B cell (primary cell): ENCODE measurements at regions not wholly inside any gene's neighbourhood (a gene's known extent, or its start where the extent isn't known, plus 50 kb on each side); places are given as distances from the start of the nearest gene placed in this dataset.

Experiments
- ATAC-seq: fragments of 200-7000 bp; cut with Tn5 transposase; one replicate; pipeline ENCODE4 v1.10.0; 2021; ENCODE audit warnings: low read depth, mild to moderate bottlenecking, moderate number of reproducible peaks, moderate library complexity
- CTCF ChIA-PET: fragments of 350-600 bp; sonication (Branson Sonifier 250); formaldehyde crosslinking; loops from one replicate; lab custom pipeline; 2021; ENCODE audit warnings: antibody characterized with exemption, inconsistent platforms; lab: Charles Lee
- POLR2A ChIA-PET: fragments of 350-600 bp; sonication (Branson Sonifier 250); formaldehyde crosslinking; loops from one replicate; lab custom pipeline; 2021; ENCODE audit warnings: antibody characterized with exemption; lab: Charles Lee
- DNase-seq: peaks from one replicate; pipeline ENCODE4 v3.0.0; 2013
- H2AFZ ChIP-seq: 2 replicates; pipeline ENCODE4 v1.6.1; 2012; ENCODE audit warnings: mild to moderate bottlenecking, low read depth, low read length; ENCODE audit not compliant: insufficient read depth, poor library complexity, severe bottlenecking
- H3K27ac ChIP-seq, 2 donors: 1 replicate in 1 of 2; 2 replicates in 1 of 2; pipeline ENCODE4 v1.5.1; 2012 to 2013; ENCODE audit warnings: low read length in 2 of 2, mild to moderate bottlenecking in 2 of 2, moderate library complexity in 1 of 2
- H3K27me3 ChIP-seq, 4 experiments: fragments of 200-600 bp in 1 of 4; sonication (generic) in 1 of 4; replicated peaks in 1 of 4; 1 replicate in 2 of 4; 2 replicates in 2 of 4; pipeline versions ENCODE4 v1.6.1 to v1.7.0; 2013 to 2016; ENCODE audit warnings: low read length in 3 of 4, mild to moderate bottlenecking in 2 of 4, mixed read lengths in 1 of 4, moderate library complexity in 1 of 4; ENCODE audit not compliant: insufficient read depth in 4 of 4, control insufficient read depth in 3 of 4; ENCODE audit errors: control extremely low read depth in 1 of 4
- H3K36me3 ChIP-seq, 2 experiments: replicated peaks in 1 of 2; 1 replicate in 1 of 2; 2 replicates in 1 of 2; pipeline versions ENCODE4 v1.6.1 to v1.7.1; 2013; ENCODE audit warnings: low read length in 1 of 2; ENCODE audit not compliant: insufficient read depth in 2 of 2, control insufficient read depth in 1 of 2; ENCODE audit errors: control extremely low read depth in 1 of 2, extremely low read depth in 1 of 2
- H3K4me1 ChIP-seq, 2 donors: fragments of 200-600 bp in 1 of 2; sonication (generic) in 1 of 2; 1 replicate in 1 of 2; 2 replicates in 1 of 2; pipeline versions ENCODE4 v1.5.1 to v1.6.1; 2013 to 2017; ENCODE audit warnings: low read length in 2 of 2; ENCODE audit not compliant: control insufficient read depth in 2 of 2, insufficient read depth in 2 of 2
- H3K4me2 ChIP-seq: replicated peaks from 2 replicates; pipeline ENCODE3; 2012; ENCODE audit warnings: mild to moderate bottlenecking, low read depth, low read length; ENCODE audit not compliant: poor library complexity, severe bottlenecking
- H3K4me3 ChIP-seq, 5 experiments: fragments of 200-600 bp in 1 of 5; sonication (generic) in 1 of 5; 1 replicate in 3 of 5; 2 replicates in 2 of 5; pipeline versions ENCODE4 v1.5.1 to v1.7.0; 2011 to 2016; ENCODE audit warnings: low read length in 4 of 5, mild to moderate bottlenecking in 4 of 5, low read depth in 2 of 5, control low read depth in 1 of 5, moderate library complexity in 1 of 5; ENCODE audit not compliant: insufficient read depth in 1 of 5; ENCODE audit errors: control extremely low read depth in 1 of 5, extremely low read depth in 1 of 5
- H3K79me2 ChIP-seq: fragments of 200-600 bp; sonication (generic); one replicate; pipeline ENCODE4 v1.6.0; 2016; ENCODE audit warnings: low read length; ENCODE audit not compliant: control insufficient read depth, insufficient read depth
- H3K9ac ChIP-seq: fragments of 200-600 bp; sonication (generic); 2 replicates; pipeline ENCODE4 v1.6.1; 2017; ENCODE audit warnings: mild to moderate bottlenecking, low read length, moderate library complexity
- H3K9me3 ChIP-seq, 3 donors: one replicate each; pipeline versions ENCODE4 v1.6.1 to v1.7.1; 2013; ENCODE audit warnings: low read length in 2 of 3; ENCODE audit not compliant: control insufficient read depth in 2 of 3, insufficient read depth in 1 of 3; ENCODE audit errors: control extremely low read depth in 1 of 3
- H4K20me1 ChIP-seq: 2 replicates; pipeline ENCODE4 v1.6.0; 2012; ENCODE audit warnings: mild to moderate bottlenecking, low read length; ENCODE audit not compliant: insufficient read depth, control insufficient read depth, poor library complexity, severe bottlenecking
- H3K27ac Mint-ChIP-seq: one replicate; pipeline ENCODE4 v1.8.0; 2021; ENCODE audit warnings: mixed read lengths
- H3K27me3 Mint-ChIP-seq: one replicate; pipeline ENCODE4 v1.8.0; 2021; ENCODE audit warnings: mixed read lengths
- H3K4me1 Mint-ChIP-seq: one replicate; pipeline ENCODE4 v1.8.0; 2021; ENCODE audit warnings: mixed read lengths
- H3K4me3 Mint-ChIP-seq: one replicate; pipeline ENCODE4 v1.8.0; 2021; ENCODE audit warnings: mixed read lengths
- H3K9me3 Mint-ChIP-seq: one replicate; pipeline ENCODE4 v1.8.0; 2022; ENCODE audit warnings: mixed read lengths; ENCODE audit not compliant: insufficient read depth
- EZH2 ChIP-seq: IDR thresholded peaks from 2 replicates; pipeline ENCODE4 v1.6.1; 2012; ENCODE audit warnings: borderline replicate concordance, low read depth, mild to moderate bottlenecking, moderate library complexity, low read length; ENCODE audit not compliant: insufficient read depth, poor library complexity, severe bottlenecking
- WGBS: methylation state at CpG from one replicate; pipeline ENCODE4 v1.1.5; 2013; ENCODE audit warnings: missing lambda C conversion rate; ENCODE audit not compliant: insufficient coverage; 5-methylcytosine and 5-hydroxymethylcytosine counted together
- intact Hi-C: fragments of 100-400 bp; cut with micrococcal nuclease; formaldehyde crosslinking; loops from one replicate; pipeline ENCODE4 v1.10.0; 2022
- TF ChIP-seq, protein P1 (sequence below): fragments of 200-600 bp; IDR thresholded peaks from one replicate; pipeline ENCODE4 v1.8.0; 2022; ENCODE audit warnings: antibody characterized with exemption, mild to moderate bottlenecking

DNA sequence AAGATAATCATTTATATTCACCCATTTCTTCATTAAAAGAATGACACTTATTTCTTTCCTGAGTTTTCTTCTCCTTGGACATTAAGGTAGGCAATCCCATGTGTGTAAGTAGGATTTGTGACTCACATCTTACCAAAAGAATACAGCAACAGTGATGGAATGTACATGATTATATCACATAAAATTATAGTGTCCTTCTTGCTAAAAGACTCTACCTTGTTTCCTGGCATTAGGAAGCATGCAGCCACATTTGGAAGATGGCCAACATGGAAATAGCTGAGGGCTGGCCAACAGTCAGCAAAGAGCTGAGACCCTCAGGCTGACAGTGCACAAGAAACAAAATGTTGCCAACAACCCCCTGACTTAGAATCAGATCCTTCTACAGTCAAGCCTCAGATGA lies 327.9 kb upstream of the MARCKS start:
- Histone ChIP-seq H3K27me3 (peaks cover 0 to 3% (median 0%) of the 10 kb centered on the region in 4 experiments), H2AFZ (no peak overlapping the region), H3K4me3 (no peak overlapping the region), H4K20me1 (no peaks in the 10 kb centered on the region), H3K27ac (no peak overlapping the region), H3K4me1 (no peaks in the 10 kb centered on the region), H3K9ac (no peak overlapping the region), H3K9me3 (no peaks in the 10 kb centered on the region), H3K4me2 (no peak overlapping the region), H3K36me3 (no peaks in the 10 kb centered on the region), H3K79me2 (no peaks in the 10 kb centered on the region)
- intact Hi-C loops: no loop called here
- no peak for ATAC-seq
- POLR2A ChIA-PET: no interaction called here
- DNase-seq: no peak
- Mint-ChIP-seq H3K4me1 (no peaks in the 10 kb centered on the region), H3K9me3 (no peaks in the 10 kb centered on the region), H3K4me3 (no peak overlapping the region), H3K27me3 (peaks cover 4% of the 10 kb centered on the region), H3K27ac (no peak overlapping the region)
- TF ChIP-seq, protein P1, sequence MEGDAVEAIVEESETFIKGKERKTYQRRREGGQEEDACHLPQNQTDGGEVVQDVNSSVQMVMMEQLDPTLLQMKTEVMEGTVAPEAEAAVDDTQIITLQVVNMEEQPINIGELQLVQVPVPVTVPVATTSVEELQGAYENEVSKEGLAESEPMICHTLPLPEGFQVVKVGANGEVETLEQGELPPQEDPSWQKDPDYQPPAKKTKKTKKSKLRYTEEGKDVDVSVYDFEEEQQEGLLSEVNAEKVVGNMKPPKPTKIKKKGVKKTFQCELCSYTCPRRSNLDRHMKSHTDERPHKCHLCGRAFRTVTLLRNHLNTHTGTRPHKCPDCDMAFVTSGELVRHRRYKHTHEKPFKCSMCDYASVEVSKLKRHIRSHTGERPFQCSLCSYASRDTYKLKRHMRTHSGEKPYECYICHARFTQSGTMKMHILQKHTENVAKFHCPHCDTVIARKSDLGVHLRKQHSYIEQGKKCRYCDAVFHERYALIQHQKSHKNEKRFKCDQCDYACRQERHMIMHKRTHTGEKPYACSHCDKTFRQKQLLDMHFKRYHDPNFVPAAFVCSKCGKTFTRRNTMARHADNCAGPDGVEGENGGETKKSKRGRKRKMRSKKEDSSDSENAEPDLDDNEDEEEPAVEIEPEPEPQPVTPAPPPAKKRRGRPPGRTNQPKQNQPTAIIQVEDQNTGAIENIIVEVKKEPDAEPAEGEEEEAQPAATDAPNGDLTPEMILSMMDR: no peak
- no peak for TF ChIP-seq EZH2
- CTCF ChIA-PET: no interaction called here

DNA sequence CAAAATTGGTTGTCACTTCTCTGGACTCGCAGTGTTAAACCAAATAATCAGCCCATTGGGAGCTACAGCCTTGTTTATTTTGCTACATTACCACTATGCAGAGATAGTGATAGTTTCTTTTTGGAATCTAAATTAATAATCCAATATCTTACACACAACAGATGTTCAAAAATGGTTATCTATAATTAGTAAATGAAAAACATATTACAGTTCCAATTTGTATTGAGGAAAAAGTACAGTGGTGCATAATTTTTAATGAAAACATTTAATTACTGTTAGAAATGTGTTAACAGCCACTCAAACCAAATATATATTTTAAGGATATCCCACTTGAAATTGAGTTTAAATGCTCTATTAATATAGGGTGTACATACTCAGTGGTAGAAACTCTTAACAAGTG lies 327.3 kb upstream of the MARCKS start:
- Histone ChIP-seq H3K4me3 (no peak overlapping the region), H3K27ac (no peak overlapping the region), H3K79me2 (no peaks in the 10 kb centered on the region), H3K27me3 (peaks cover 0 to 3% (median 0%) of the 10 kb centered on the region in 4 experiments), H3K9ac (no peak overlapping the region), H3K9me3 (no peaks in the 10 kb centered on the region), H3K4me1 (no peaks in the 10 kb centered on the region), H3K4me2 (no peak overlapping the region), H3K36me3 (no peaks in the 10 kb centered on the region), H2AFZ (no peak overlapping the region), H4K20me1 (no peaks in the 10 kb centered on the region)
- H3K4me3 Mint-ChIP-seq: no peak overlapping the region
- ATAC-seq: no peak
- ChIA-PET POLR2A (no interaction called here), CTCF (no interaction called here)
- intact Hi-C loops: no loop called here
- H3K4me1 Mint-ChIP-seq: no peaks in the 10 kb centered on the region
- DNase-seq: no peak
- H3K27me3 Mint-ChIP-seq: peaks cover 4% of the 10 kb centered on the region
- H3K9me3 Mint-ChIP-seq: no peaks in the 10 kb centered on the region
- no CpG with 5 or more reads among the region's 1 CpG for WGBS
- H3K27ac Mint-ChIP-seq: no peak overlapping the region
- TF ChIP-seq, protein P1: no peak
- TF ChIP-seq EZH2: no peak
